Hepatocyte (in vitro differentiated cells): ENCODE measurements at regions not wholly inside any gene's neighbourhood (a gene's known extent, or its start where the extent isn't known, plus 50 kb on each side); places are given as distances from the start of the nearest gene placed in this dataset.

ENCODE experiments used
- EZH2 ChIP-seq: fragments of 200-600 bp; sonication (generic); IDR thresholded peaks from 2 replicates; pipeline ENCODE4 v1.6.1; 2016; ENCODE audit warnings: antibody characterized with exemption, mild to moderate bottlenecking, borderline replicate concordance
- EZH2phosphoT487 ChIP-seq: fragments of 200-600 bp; sonication (generic); IDR thresholded peaks from one replicate; pipeline ENCODE4 v1.6.1; 2018; ENCODE audit warnings: antibody characterized with exemption, mild to moderate bottlenecking, low read depth, moderate library complexity; ENCODE audit not compliant: unreplicated experiment, severe bottlenecking
- TF ChIP-seq, protein P1 (sequence below): fragments of 200-600 bp; sonication (generic); IDR thresholded peaks from 2 replicates; pipeline ENCODE4 v1.5.1; 2016; ENCODE audit warnings: antibody characterized with exemption, mild to moderate bottlenecking; ENCODE audit not compliant: poor library complexity

- TF ChIP-seq, protein P1, sequence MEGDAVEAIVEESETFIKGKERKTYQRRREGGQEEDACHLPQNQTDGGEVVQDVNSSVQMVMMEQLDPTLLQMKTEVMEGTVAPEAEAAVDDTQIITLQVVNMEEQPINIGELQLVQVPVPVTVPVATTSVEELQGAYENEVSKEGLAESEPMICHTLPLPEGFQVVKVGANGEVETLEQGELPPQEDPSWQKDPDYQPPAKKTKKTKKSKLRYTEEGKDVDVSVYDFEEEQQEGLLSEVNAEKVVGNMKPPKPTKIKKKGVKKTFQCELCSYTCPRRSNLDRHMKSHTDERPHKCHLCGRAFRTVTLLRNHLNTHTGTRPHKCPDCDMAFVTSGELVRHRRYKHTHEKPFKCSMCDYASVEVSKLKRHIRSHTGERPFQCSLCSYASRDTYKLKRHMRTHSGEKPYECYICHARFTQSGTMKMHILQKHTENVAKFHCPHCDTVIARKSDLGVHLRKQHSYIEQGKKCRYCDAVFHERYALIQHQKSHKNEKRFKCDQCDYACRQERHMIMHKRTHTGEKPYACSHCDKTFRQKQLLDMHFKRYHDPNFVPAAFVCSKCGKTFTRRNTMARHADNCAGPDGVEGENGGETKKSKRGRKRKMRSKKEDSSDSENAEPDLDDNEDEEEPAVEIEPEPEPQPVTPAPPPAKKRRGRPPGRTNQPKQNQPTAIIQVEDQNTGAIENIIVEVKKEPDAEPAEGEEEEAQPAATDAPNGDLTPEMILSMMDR, result no peak
- TF ChIP-seq EZH2 (no peak), EZH2phosphoT487 (no peak)
Measured at GRCh38 chr5:72723581-72723980, 92.9 kb upstream of the TNPO1 start.
